Endothelial cell of umbilical vein (primary cell): ENCODE measurements at regions not wholly inside any gene's neighbourhood (a gene's known extent, or its start where the extent isn't known, plus 50 kb on each side); places are given as distances from the start of the nearest gene placed in this dataset.

Experiments
- BruUV-seq: library from RNA; stranded (reverse); fragments of 400-500 nt; replicated peaks from 2 replicates; lab custom pipeline; 2021; lab: Mats Ljungman, UMichigan
- CTCF ChIA-PET: fragments of 300-600, 350-600 bp; sonication (Branson Sonifier 250); formaldehyde crosslinking; loops from one replicate; lab custom pipeline; 2021; ENCODE audit warnings: antibody characterized with exemption, inconsistent platforms; lab: Charles Lee
- POLR2A ChIA-PET: fragments of 300-600, 350-600 bp; sonication (Branson Sonifier 250); formaldehyde crosslinking; loops from one replicate; lab custom pipeline; 2021; ENCODE audit warnings: antibody characterized with exemption, inconsistent platforms; lab: Charles Lee
- DNase-seq: peaks from one replicate; pipeline ENCODE4 v3.0.0-alpha.2; 2011; ENCODE audit warnings: low read depth, low spot score
- FAIRE-seq: peaks from 2 replicates; lab custom pipeline; 2011; peaks lifted over from hg19 to GRCh38; lab: Jason Lieb, UNC
- H2AFZ ChIP-seq: 2 replicates; pipeline ENCODE4 v1.6.0; 2012; ENCODE audit warnings: low read depth, low read length, control low read depth, inconsistent platforms
- H3K27ac ChIP-seq: 2 replicates; pipeline ENCODE4 v1.5.1; 2011; ENCODE audit warnings: low read depth, mild to moderate bottlenecking, control low read depth, low read length, moderate library complexity; ENCODE audit not compliant: insufficient read depth
- H3K27me3 ChIP-seq, 2 experiments: 2 replicates each; pipeline versions ENCODE4 v1.6.0 to v1.6.1; 2011; ENCODE audit warnings: low read length in 2 of 2, mixed read lengths in 1 of 2; ENCODE audit not compliant: control insufficient read depth in 2 of 2, insufficient read depth in 2 of 2
- H3K36me3 ChIP-seq, 2 experiments: 2 replicates in 1 of 2; 3 replicates in 1 of 2; pipeline ENCODE4 v1.5.1; 2011; ENCODE audit warnings: low read length in 2 of 2, mild to moderate bottlenecking in 1 of 2, moderate library complexity in 1 of 2; ENCODE audit not compliant: control insufficient read depth in 2 of 2, insufficient read depth in 2 of 2; ENCODE audit errors: extremely low read depth in 1 of 2
- H3K4me1 ChIP-seq: 3 replicates; pipeline ENCODE4 v1.5.1; 2011; ENCODE audit warnings: mild to moderate bottlenecking, low read length; ENCODE audit not compliant: control insufficient read depth, insufficient read depth; ENCODE audit errors: extremely low read depth
- H3K4me2 ChIP-seq: 2 replicates; pipeline ENCODE4 v1.6.1; 2011; ENCODE audit warnings: low read length, control low read depth, mixed read lengths; ENCODE audit not compliant: insufficient read depth
- H3K4me3 ChIP-seq, 3 experiments: fragments of 200-600 bp in 1 of 3; sonication (generic), shearing (Covaris generic) in 1 of 3; replicated peaks in 1 of 3; 2 replicates each; pipeline ENCODE4 v1.5.1; 2011 to 2016; ENCODE audit warnings: control low read depth in 3 of 3, low read length in 3 of 3, mild to moderate bottlenecking in 2 of 3, inconsistent platforms in 1 of 3, low read depth in 1 of 3, moderate library complexity in 1 of 3; ENCODE audit not compliant: insufficient read depth in 1 of 3
- H3K79me2 ChIP-seq: 2 replicates; pipeline ENCODE4 v1.6.0; 2012; ENCODE audit warnings: low read length, inconsistent platforms; ENCODE audit not compliant: control insufficient read depth, insufficient read depth
- H3K9ac ChIP-seq: replicated peaks from 2 replicates; pipeline ENCODE3; 2011; ENCODE audit warnings: low read length, control low read depth; ENCODE audit not compliant: insufficient read depth; ENCODE audit errors: extremely low read depth
- H3K9me1 ChIP-seq: replicated peaks from 3 replicates; pipeline ENCODE4 v1.6.0; 2011; ENCODE audit warnings: mild to moderate bottlenecking, low read length; ENCODE audit not compliant: control insufficient read depth, insufficient read depth; ENCODE audit errors: extremely low read depth
- H3K9me3 ChIP-seq: replicated peaks from 2 replicates; pipeline ENCODE4 v1.5.1; 2012; ENCODE audit warnings: low read length, inconsistent platforms; ENCODE audit not compliant: control insufficient read depth, insufficient read depth
- H4K20me1 ChIP-seq: replicated peaks from 2 replicates; pipeline ENCODE3; 2011; ENCODE audit warnings: mild to moderate bottlenecking, low read length; ENCODE audit not compliant: control insufficient read depth, insufficient read depth; ENCODE audit errors: extremely low read depth
- CTCF ChIP-seq, 2 donors: IDR thresholded peaks; 1 replicate in 1 of 2; 2 replicates in 1 of 2; pipeline ENCODE4 v1.5.1; 2011; ENCODE audit warnings: low read length in 2 of 2, mild to moderate bottlenecking in 2 of 2, moderate library complexity in 2 of 2, control low read depth in 1 of 2, inconsistent platforms in 1 of 2, low read depth in 1 of 2; ENCODE audit not compliant: insufficient read depth in 1 of 2; ENCODE audit errors: extremely low read depth in 1 of 2
- EZH2 ChIP-seq: IDR thresholded peaks from 2 replicates; pipeline ENCODE4 v1.6.1; 2012; ENCODE audit warnings: borderline replicate concordance, low read depth, mild to moderate bottlenecking, moderate library complexity, low read length, inconsistent platforms; ENCODE audit not compliant: severe bottlenecking
- FOS ChIP-seq: IDR thresholded peaks from 2 replicates; pipeline ENCODE4 v1.6.1; 2011; ENCODE audit warnings: mild to moderate bottlenecking, low read length, moderate library complexity, borderline replicate concordance; ENCODE audit not compliant: insufficient read depth
- GATA2 ChIP-seq: IDR thresholded peaks from 2 replicates; pipeline ENCODE4 v1.7.0; 2011; ENCODE audit warnings: low read depth, mild to moderate bottlenecking, moderate library complexity, mixed read lengths, low read length; ENCODE audit not compliant: insufficient read length, insufficient read depth
- JUN ChIP-seq: IDR thresholded peaks from 2 replicates; pipeline ENCODE4 v1.6.1; 2011; ENCODE audit warnings: borderline replicate concordance, low read depth; ENCODE audit not compliant: insufficient read length, insufficient read depth
- MAX ChIP-seq: IDR thresholded peaks from 2 replicates; pipeline ENCODE4 v1.6.1; 2011; ENCODE audit not compliant: insufficient read depth, insufficient read length
- MYC ChIP-seq: IDR thresholded peaks from one replicate; pipeline ENCODE4 v1.6.1; 2011; ENCODE audit warnings: mild to moderate bottlenecking, low read depth, low read length
- POLR2A ChIP-seq: IDR thresholded peaks from 2 replicates; pipeline ENCODE4 v1.6.1; 2012; ENCODE audit warnings: low read depth, mild to moderate bottlenecking, control low read depth, low read length
- POLR2AphosphoS5 ChIP-seq: IDR thresholded peaks from 2 replicates; pipeline ENCODE4 v1.6.1; 2012; ENCODE audit warnings: low read depth, mild to moderate bottlenecking, control low read depth, low read length, moderate library complexity; ENCODE audit not compliant: insufficient read depth
- dilution Hi-C: fragments of 300-500 bp; cut with MboI; formaldehyde crosslinking; loops from one replicate; pipeline ENCODE4 v1.15.0; 2019; ENCODE audit warnings: low sequenced_read_pairs; ENCODE audit not compliant: extremely low pct_ligation_motif_present
- intact Hi-C: fragments of 100-400 bp; cut with micrococcal nuclease; formaldehyde crosslinking; loops from one replicate; pipeline ENCODE4 v1.10.0; 2022

GRCh38 chr6:155641603-155642002, 186.0 kb upstream of the NOX3 start:
- DNase-seq = no peak
- no peak for FAIRE-seq
- Histone ChIP-seq H3K4me1 (peaks cover 9% of the 10 kb centered on the region), H3K27ac (no peak overlapping the region), H3K79me2 (no peaks in the 10 kb centered on the region), H3K9me1 (no peaks in the 10 kb centered on the region), H4K20me1 (no peaks in the 10 kb centered on the region), H3K4me3 (no peak overlapping the region), H3K36me3 (no peaks in the 10 kb centered on the region), H3K9me3 (no peaks in the 10 kb centered on the region), H2AFZ (no peak overlapping the region), H3K4me2 (no peak overlapping the region), H3K9ac (no peak overlapping the region), H3K27me3 (no peaks in the 10 kb centered on the region)
- no TSS peak for BruUV-seq
- intact Hi-C loops (no loop called here), dilution Hi-C loops (no loop called here)
- CTCF ChIA-PET = no interaction called here
- POLR2A ChIA-PET = no interaction called here
- TF ChIP-seq POLR2A (no peak), GATA2 (no peak), CTCF (IDR thresholded peaks at IDR 0.05; ENCODE audit: extremely low read depth in 1 of 2, insufficient read depth in 1 of 2, low read depth in 1 of 2, low read length in 2 of 2) (no peak), MYC (no peak), FOS (no peak), EZH2 (no peak), MAX (no peak), POLR2AphosphoS5 (no peak), JUN (no peak)
